NCI-H1694 (cell line): ENCODE measurements at regions not wholly inside any gene's neighbourhood (a gene's known extent, or its start where the extent isn't known, plus 50 kb on each side); places are given as distances from the start of the nearest gene placed in this dataset.
A peak's percentile ranks its signal among the peaks of the same experiment; 100 is the strongest.

Experiments used
- DNase-seq: peaks from one replicate; lab custom pipeline; 2025; lab: John Stamatoyannopoulos, UW

- no peak for DNase-seq
Measured at GRCh38 chr10:29856295-29856694, 203.1 kb downstream of the JCAD start.

- no peak for DNase-seq
Measured at GRCh38 chr10:29853913-29854312, 205.5 kb downstream of the JCAD start.

- DNase-seq: no peak
Measured at GRCh38 chr10:29851241-29851640, 208.1 kb downstream of the JCAD start.

- DNase-seq: no peak
Measured at GRCh38 chr10:29850371-29850770, 209.0 kb downstream of the JCAD start.

- DNase-seq: no peak
Measured at GRCh38 chr10:29849886-29850285, 209.5 kb downstream of the JCAD start.

GRCh38 chr10:29849126-29849833, 210.1 kb downstream of the JCAD start:
- no peak for DNase-seq

- no peak for DNase-seq
Measured at GRCh38 chr10:29846881-29847280, 212.1 kb upstream of the SVIL start.

- no peak for DNase-seq
Measured at GRCh38 chr10:29845166-29845565, 210.4 kb upstream of the SVIL start.

- DNase-seq: no peak
Measured at GRCh38 chr10:29843143-29843542, 208.4 kb upstream of the SVIL start.

GRCh38 chr10:29841724-29842649, 207.2 kb upstream of the SVIL start:
- peak; percentile 72 for DNase-seq

GRCh38 chr10:29840516-29841276, 205.9 kb upstream of the SVIL start:
- peak; percentile 28 for DNase-seq

GRCh38 chr10:29839826-29840515, 205.2 kb upstream of the SVIL start:
- DNase-seq: no peak

- DNase-seq: no peak
Measured at GRCh38 chr10:29838539-29838938, 203.8 kb upstream of the SVIL start.

- DNase-seq: no peak
Measured at GRCh38 chr10:29837586-29837985, 202.8 kb upstream of the SVIL start.

GRCh38 chr10:29836396-29836795, 201.6 kb upstream of the SVIL start:
- DNase-seq: no peak

GRCh38 chr10:29835055-29835454, 200.3 kb upstream of the SVIL start:
- no peak for DNase-seq

- no peak for DNase-seq
Measured at GRCh38 chr10:29830531-29831512, 196.1 kb upstream of the SVIL start.

- no peak for DNase-seq
Measured at GRCh38 chr10:29829776-29830175, 195.0 kb upstream of the SVIL start.

GRCh38 chr10:29828956-29829355, 194.2 kb upstream of the SVIL start:
- no peak for DNase-seq

- no peak for DNase-seq
Measured at GRCh38 chr10:29828440-29828894, 193.7 kb upstream of the SVIL start.

- DNase-seq: no peak
Measured at GRCh38 chr10:29827512-29827911, 192.7 kb upstream of the SVIL start.
